ENCODE measurements at regions not wholly inside any gene's neighbourhood (a gene's known extent, or its start where the extent isn't known, plus 50 kb on each side); places are given as distances from the start of the nearest gene placed in this dataset.

DNA sequence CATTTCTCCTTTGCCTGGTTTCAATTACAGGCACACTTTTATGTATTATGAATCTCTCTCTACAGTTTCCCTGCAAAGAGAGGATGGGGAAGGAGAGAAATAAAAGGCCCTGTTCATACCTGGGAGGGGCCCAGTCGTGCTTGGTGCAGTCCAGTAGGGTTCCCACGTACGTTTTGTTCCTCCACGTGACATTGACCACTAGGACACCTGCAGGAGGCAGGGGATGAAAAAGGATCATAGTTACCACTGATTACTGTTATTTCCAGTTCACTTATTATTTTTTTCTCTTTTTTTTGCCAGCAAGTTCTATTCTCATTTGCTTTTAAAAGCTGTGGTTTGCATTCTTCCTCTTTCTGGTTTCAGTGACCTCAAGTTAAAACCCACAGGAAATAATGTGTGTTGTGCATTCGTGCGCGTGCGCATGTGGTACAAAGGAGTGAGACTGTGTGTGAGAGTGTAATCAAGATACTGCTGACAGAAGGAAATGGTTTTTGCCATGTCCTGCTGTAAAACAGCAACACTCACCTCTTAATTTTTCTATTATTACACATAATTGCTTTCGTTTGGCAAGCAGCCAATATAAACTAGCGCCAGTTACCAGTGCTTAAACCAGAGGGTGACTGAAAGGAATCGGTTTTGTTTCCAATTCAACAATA, 96.8 kb downstream of the ZNF608 start:
- Mint-ChIP-seq H3K4me3 (peak overlapping the region; percentile 17 to 86), H3K9me3 (peaks cover 0 to 10% (median 0%) of the 10 kb centered on the region in 7 donors), H3K27me3 (ENCODE audit: low read depth in 3 of 3) (peaks cover 47 to 77% (median 54%) of the 10 kb centered on the region in 3 donors), H3K27ac (peak overlapping the region in 6 of 7 donors; percentile 46 to 84 (median 78)), H3K36me3 (peaks cover 7 to 14% of the 10 kb centered on the region in 2 donors), H3K4me1 (peaks cover 41% of the 10 kb centered on the region)
- Histone ChIP-seq H4K20me1 (ENCODE audit: insufficient read depth, low read length) (peaks cover 30% of the 10 kb centered on the region), H3K27ac (ENCODE audit: low read depth in 1 of 2, low read length in 2 of 2) (no peak overlapping the region), H3K4me1 (ENCODE audit: control insufficient read depth in 1 of 2, insufficient read depth in 2 of 2, low read length in 2 of 2) (peaks cover 40 to 42% of the 10 kb centered on the region in 2 donors), H2AFZ (ENCODE audit: insufficient read depth, low read depth, low read length, poor library complexity, severe bottlenecking) (no peak overlapping the region), H3K9me3 (replicated peaks in 1 of 2; ENCODE audit: control insufficient read depth in 1 of 2, insufficient read depth in 1 of 2, low read length in 2 of 2) (no peaks in the 10 kb centered on the region), H3K79me2 (ENCODE audit: insufficient read depth, low read length) (no peaks in the 10 kb centered on the region), H3K27me3 (ENCODE audit: control insufficient read depth in 2 of 2, insufficient read depth in 2 of 2, low read length in 2 of 2) (peaks cover 77 to 87% of the 10 kb centered on the region in 2 donors), H3K4me3 (replicated peaks in 1 of 3; ENCODE audit: low read depth in 2 of 3, low read length in 3 of 3) (peak overlapping the region in 2 of 3 experiments; percentile 2 to 61), H3K9ac (ENCODE audit: insufficient read depth, low read length, poor library complexity, severe bottlenecking) (no peak overlapping the region), H3K4me2 (replicated peaks; ENCODE audit: extremely low read depth, low read length, poor library complexity, severe bottlenecking) (peak overlapping the region; percentile 58), H3K36me3 (replicated peaks in 1 of 2; ENCODE audit: control insufficient read depth in 1 of 2, insufficient read depth in 2 of 2, low read length in 2 of 2) (no peaks in the 10 kb centered on the region)
- TF ChIP-seq, protein P1, sequence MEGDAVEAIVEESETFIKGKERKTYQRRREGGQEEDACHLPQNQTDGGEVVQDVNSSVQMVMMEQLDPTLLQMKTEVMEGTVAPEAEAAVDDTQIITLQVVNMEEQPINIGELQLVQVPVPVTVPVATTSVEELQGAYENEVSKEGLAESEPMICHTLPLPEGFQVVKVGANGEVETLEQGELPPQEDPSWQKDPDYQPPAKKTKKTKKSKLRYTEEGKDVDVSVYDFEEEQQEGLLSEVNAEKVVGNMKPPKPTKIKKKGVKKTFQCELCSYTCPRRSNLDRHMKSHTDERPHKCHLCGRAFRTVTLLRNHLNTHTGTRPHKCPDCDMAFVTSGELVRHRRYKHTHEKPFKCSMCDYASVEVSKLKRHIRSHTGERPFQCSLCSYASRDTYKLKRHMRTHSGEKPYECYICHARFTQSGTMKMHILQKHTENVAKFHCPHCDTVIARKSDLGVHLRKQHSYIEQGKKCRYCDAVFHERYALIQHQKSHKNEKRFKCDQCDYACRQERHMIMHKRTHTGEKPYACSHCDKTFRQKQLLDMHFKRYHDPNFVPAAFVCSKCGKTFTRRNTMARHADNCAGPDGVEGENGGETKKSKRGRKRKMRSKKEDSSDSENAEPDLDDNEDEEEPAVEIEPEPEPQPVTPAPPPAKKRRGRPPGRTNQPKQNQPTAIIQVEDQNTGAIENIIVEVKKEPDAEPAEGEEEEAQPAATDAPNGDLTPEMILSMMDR (IDR thresholded peaks at IDR 0.05) = no peak
- 0% methylated on average over 1 of the region's 11 CpGs for WGBS (ENCODE audit: insufficient coverage)
- DNase-seq = peak; percentile 93 to 96 (median 94)
- intact Hi-C loops (cut with micrococcal nuclease) = loop anchor here (5.0 to 10.0 kb wide), 2 partner anchors 95 to 208 kb away; partner anchors contain the start of gene ZNF608 (in 1 of the 2)

DNA sequence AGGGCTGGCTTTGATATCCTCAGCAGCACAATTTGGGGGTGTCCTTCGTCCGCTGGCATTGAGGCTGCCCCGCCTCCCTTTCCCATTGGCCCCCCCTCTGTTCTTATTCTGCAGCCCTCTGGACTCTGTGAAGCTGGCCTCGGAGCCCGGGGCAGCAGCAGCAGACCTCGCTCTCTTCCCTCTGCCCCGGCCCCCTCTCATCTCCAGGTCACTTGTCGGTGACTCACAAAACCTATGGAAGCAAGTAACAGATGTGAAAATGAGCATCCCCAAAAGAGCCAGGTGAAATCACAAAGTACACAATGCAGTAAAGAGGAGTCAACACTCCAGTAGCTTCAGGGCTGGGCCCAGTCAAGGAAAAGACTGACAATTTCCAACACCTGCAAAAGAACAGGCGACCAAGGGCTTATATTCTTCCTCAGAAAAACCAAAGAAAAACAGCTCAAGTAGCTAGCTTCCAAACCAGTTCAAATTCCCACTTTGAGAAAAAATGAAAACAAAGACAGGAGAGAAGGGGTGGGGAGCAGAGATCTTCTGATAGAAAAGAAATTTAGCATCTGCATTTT, 97.5 kb downstream of the ZNF608 start:
- H3K36me3 Mint-ChIP-seq = peaks cover 7 to 14% of the 10 kb centered on the region in 2 donors
- 89% methylated on average over 4 of the region's 9 CpGs for WGBS (ENCODE audit: insufficient coverage)
- H3K4me1 ChIP-seq (ENCODE audit: control insufficient read depth in 1 of 2, insufficient read depth in 2 of 2, low read length in 2 of 2) = peaks cover 40 to 42% of the 10 kb centered on the region in 2 donors
- H3K27ac Mint-ChIP-seq = peak overlapping the region in 4 of 7 donors; percentile 18 to 84 (median 60)
- peaks cover 30% of the 10 kb centered on the region for H4K20me1 ChIP-seq (ENCODE audit: insufficient read depth, low read length)
- no peaks in the 10 kb centered on the region for H3K9me3 ChIP-seq (replicated peaks in 1 of 2; ENCODE audit: control insufficient read depth in 1 of 2, insufficient read depth in 1 of 2, low read length in 2 of 2)
- H3K9me3 Mint-ChIP-seq = peaks cover 0 to 10% (median 0%) of the 10 kb centered on the region in 7 donors
- H3K4me3 ChIP-seq (replicated peaks in 1 of 3; ENCODE audit: low read depth in 2 of 3, low read length in 3 of 3) = peak overlapping the region in 1 of 3 experiments; percentile 54
- no peaks in the 10 kb centered on the region for H3K36me3 ChIP-seq (replicated peaks in 1 of 2; ENCODE audit: control insufficient read depth in 1 of 2, insufficient read depth in 2 of 2, low read length in 2 of 2)
- H3K4me1 Mint-ChIP-seq = peaks cover 41% of the 10 kb centered on the region
- H3K27me3 ChIP-seq (ENCODE audit: control insufficient read depth in 2 of 2, insufficient read depth in 2 of 2, low read length in 2 of 2) = peaks cover 77 to 87% of the 10 kb centered on the region in 2 donors
- TF ChIP-seq, protein P1 (IDR thresholded peaks at IDR 0.05) = no peak
- H3K27ac ChIP-seq (ENCODE audit: low read depth in 1 of 2, low read length in 2 of 2) = no peak overlapping the region
- H3K9ac ChIP-seq (ENCODE audit: insufficient read depth, low read length, poor library complexity, severe bottlenecking) = no peak overlapping the region
- no peaks in the 10 kb centered on the region for H3K79me2 ChIP-seq (ENCODE audit: insufficient read depth, low read length)
- no peak overlapping the region for H2AFZ ChIP-seq (ENCODE audit: insufficient read depth, low read depth, low read length, poor library complexity, severe bottlenecking)
- intact Hi-C loops (cut with micrococcal nuclease) = loop anchor here in 1 of 2 donors (10.0 kb wide), 1 partner anchor 96 kb away; the partner anchor contains the start of gene ZNF608
- H3K27me3 Mint-ChIP-seq (ENCODE audit: low read depth in 3 of 3) = peaks cover 54 to 82% (median 60%) of the 10 kb centered on the region in 3 donors
- DNase-seq = no peak
- H3K4me3 Mint-ChIP-seq = peak overlapping the region in 1 of 2 donors; percentile 86
- H3K4me2 ChIP-seq (replicated peaks; ENCODE audit: extremely low read depth, low read length, poor library complexity, severe bottlenecking) = peak overlapping the region; percentile 58

Measured in CD14-positive monocyte (primary cell).